ENCODE measurements at regions not wholly inside any gene's neighbourhood (a gene's known extent, or its start where the extent isn't known, plus 50 kb on each side); places are given as distances from the start of the nearest gene placed in this dataset.

DNA sequence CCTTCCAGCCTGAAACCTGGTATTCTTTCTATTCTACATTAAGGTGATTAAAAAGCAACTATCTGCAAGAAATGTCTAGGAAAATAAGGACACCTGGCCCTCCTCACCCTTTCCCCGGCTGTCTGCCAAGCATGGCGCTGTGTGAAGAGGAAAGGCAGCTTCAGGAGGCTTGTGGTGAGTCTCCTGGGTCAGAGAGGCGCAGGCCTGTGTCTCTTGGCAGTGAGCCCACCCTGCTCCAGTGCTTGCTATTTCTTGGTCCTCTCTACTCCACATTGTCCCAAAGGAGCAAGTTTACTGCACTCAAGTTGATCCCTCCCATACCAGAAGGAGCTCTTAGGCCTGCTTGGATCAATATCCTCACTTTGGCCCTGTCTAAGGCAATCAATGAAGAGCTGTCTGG, 520.7 kb upstream of the B3GAT1 start:
- TF ChIP-seq, protein P1, sequence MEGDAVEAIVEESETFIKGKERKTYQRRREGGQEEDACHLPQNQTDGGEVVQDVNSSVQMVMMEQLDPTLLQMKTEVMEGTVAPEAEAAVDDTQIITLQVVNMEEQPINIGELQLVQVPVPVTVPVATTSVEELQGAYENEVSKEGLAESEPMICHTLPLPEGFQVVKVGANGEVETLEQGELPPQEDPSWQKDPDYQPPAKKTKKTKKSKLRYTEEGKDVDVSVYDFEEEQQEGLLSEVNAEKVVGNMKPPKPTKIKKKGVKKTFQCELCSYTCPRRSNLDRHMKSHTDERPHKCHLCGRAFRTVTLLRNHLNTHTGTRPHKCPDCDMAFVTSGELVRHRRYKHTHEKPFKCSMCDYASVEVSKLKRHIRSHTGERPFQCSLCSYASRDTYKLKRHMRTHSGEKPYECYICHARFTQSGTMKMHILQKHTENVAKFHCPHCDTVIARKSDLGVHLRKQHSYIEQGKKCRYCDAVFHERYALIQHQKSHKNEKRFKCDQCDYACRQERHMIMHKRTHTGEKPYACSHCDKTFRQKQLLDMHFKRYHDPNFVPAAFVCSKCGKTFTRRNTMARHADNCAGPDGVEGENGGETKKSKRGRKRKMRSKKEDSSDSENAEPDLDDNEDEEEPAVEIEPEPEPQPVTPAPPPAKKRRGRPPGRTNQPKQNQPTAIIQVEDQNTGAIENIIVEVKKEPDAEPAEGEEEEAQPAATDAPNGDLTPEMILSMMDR (IDR thresholded peaks at IDR 0.05): no peak
- no peak for TF ChIP-seq POLR2A (IDR thresholded peaks at IDR 0.05)
